ENCODE measurements at regions not wholly inside any gene's neighbourhood (a gene's known extent, or its start where the extent isn't known, plus 50 kb on each side); places are given as distances from the start of the nearest gene placed in this dataset.

GRCh38 chr5:2282893-2283292 is 400.2 kb upstream of the IRX4 start:
- TF ChIP-seq CTCF (IDR thresholded peaks at IDR 0.05; ENCODE audit: low read length), result no peak
- TF ChIP-seq EZH2 (optimal IDR thresholded peaks at IDR 0.05; ENCODE audit: low read depth, low read length), result no peak
- TF ChIP-seq EZH2phosphoT487 (IDR thresholded peaks at IDR 0.05; ENCODE audit: low read length), result no peak
- Histone ChIP-seq H3K27me3 (replicated peaks; ENCODE audit: insufficient read depth, low read length) (no peaks in the 10 kb centered on the region), H4K20me1 (ENCODE audit: insufficient read depth, low read length) (no peaks in the 10 kb centered on the region), H3K4me1 (ENCODE audit: low read length) (no peaks in the 10 kb centered on the region), H3K9me3 (replicated peaks; ENCODE audit: insufficient read depth, low read length) (no peaks in the 10 kb centered on the region), H3K9ac (ENCODE audit: low read length) (no peak overlapping the region), H3K9me2 (replicated peaks; ENCODE audit: insufficient read depth, low read length) (no peaks in the 10 kb centered on the region), H3K4me3 (ENCODE audit: low read length) (no peak overlapping the region), H2AFZ (ENCODE audit: low read length) (no peak overlapping the region), H3K79me2 (ENCODE audit: low read length) (no peaks in the 10 kb centered on the region), H3K36me3 (replicated peaks; ENCODE audit: insufficient read depth, low read length) (no peaks in the 10 kb centered on the region), H3F3A (ENCODE audit: insufficient read depth, low read length) (no peaks in the 10 kb centered on the region), H3K4me2 (ENCODE audit: low read depth, low read length) (no peak overlapping the region), H3K27ac (ENCODE audit: low read length) (no peak overlapping the region)
- no peak for DNase-seq

GRCh38 chr5:2282034-2282690 is 399.4 kb upstream of the IRX4 start:
- no peak overlapping the region for H3K4me2 ChIP-seq (ENCODE audit: low read depth, low read length)
- no peaks in the 10 kb centered on the region for H3K9me2 ChIP-seq (replicated peaks; ENCODE audit: insufficient read depth, low read length)
- H3K27me3 ChIP-seq (replicated peaks; ENCODE audit: insufficient read depth, low read length), result no peaks in the 10 kb centered on the region
- TF ChIP-seq EZH2 (optimal IDR thresholded peaks at IDR 0.05; ENCODE audit: low read depth, low read length) (no peak), CTCF (IDR thresholded peaks at IDR 0.05; ENCODE audit: low read length) (no peak), EZH2phosphoT487 (IDR thresholded peaks at IDR 0.05; ENCODE audit: low read length) (no peak)
- H3F3A ChIP-seq (ENCODE audit: insufficient read depth, low read length), result no peaks in the 10 kb centered on the region
- H3K27ac ChIP-seq (ENCODE audit: low read length), result no peak overlapping the region
- H3K9me3 ChIP-seq (replicated peaks; ENCODE audit: insufficient read depth, low read length), result no peaks in the 10 kb centered on the region
- no peak overlapping the region for H3K4me3 ChIP-seq (ENCODE audit: low read length)
- H3K4me1 ChIP-seq (ENCODE audit: low read length), result no peaks in the 10 kb centered on the region
- H3K36me3 ChIP-seq (replicated peaks; ENCODE audit: insufficient read depth, low read length), result no peaks in the 10 kb centered on the region
- H2AFZ ChIP-seq (ENCODE audit: low read length), result no peak overlapping the region
- no peaks in the 10 kb centered on the region for H3K79me2 ChIP-seq (ENCODE audit: low read length)
- H4K20me1 ChIP-seq (ENCODE audit: insufficient read depth, low read length), result no peaks in the 10 kb centered on the region
- no peak for DNase-seq
- H3K9ac ChIP-seq (ENCODE audit: low read length), result no peak overlapping the region

- Histone ChIP-seq H3K27ac (ENCODE audit: low read length) (no peak overlapping the region), H3K9ac (ENCODE audit: low read length) (no peak overlapping the region)
Observed at GRCh38 chr5:2281446-2281845, 398.7 kb upstream of the IRX4 start.

More at GRCh38 chr5:2281446-2281845, 398.7 kb upstream of the IRX4 start:
- no peak for TF ChIP-seq EZH2phosphoT487 (IDR thresholded peaks at IDR 0.05; ENCODE audit: low read length)
- TF ChIP-seq EZH2 (optimal IDR thresholded peaks at IDR 0.05; ENCODE audit: low read depth, low read length), result no peak
- no peak for TF ChIP-seq CTCF (IDR thresholded peaks at IDR 0.05; ENCODE audit: low read length)
- no peak for DNase-seq
- Histone ChIP-seq H3K9me2 (replicated peaks; ENCODE audit: insufficient read depth, low read length) (no peaks in the 10 kb centered on the region), H2AFZ (ENCODE audit: low read length) (no peak overlapping the region), H4K20me1 (ENCODE audit: insufficient read depth, low read length) (no peaks in the 10 kb centered on the region), H3K79me2 (ENCODE audit: low read length) (no peaks in the 10 kb centered on the region), H3K27me3 (replicated peaks; ENCODE audit: insufficient read depth, low read length) (no peaks in the 10 kb centered on the region), H3K4me2 (ENCODE audit: low read depth, low read length) (no peak overlapping the region), H3F3A (ENCODE audit: insufficient read depth, low read length) (no peaks in the 10 kb centered on the region), H3K36me3 (replicated peaks; ENCODE audit: insufficient read depth, low read length) (no peaks in the 10 kb centered on the region), H3K4me3 (ENCODE audit: low read length) (no peak overlapping the region), H3K9me3 (replicated peaks; ENCODE audit: insufficient read depth, low read length) (no peaks in the 10 kb centered on the region), H3K4me1 (ENCODE audit: low read length) (no peaks in the 10 kb centered on the region)
